B cell (primary cell): ENCODE measurements at regions not wholly inside any gene's neighbourhood (a gene's known extent, or its start where the extent isn't known, plus 50 kb on each side); places are given as distances from the start of the nearest gene placed in this dataset.

Experiments used
- CTCF ChIP-seq: fragments of 200-600 bp; IDR thresholded peaks from one replicate; pipeline ENCODE4 v1.8.0; 2022; ENCODE audit warnings: antibody characterized with exemption, mild to moderate bottlenecking
- EZH2 ChIP-seq: IDR thresholded peaks from 2 replicates; pipeline ENCODE4 v1.6.1; 2012; ENCODE audit warnings: borderline replicate concordance, low read depth, mild to moderate bottlenecking, moderate library complexity, low read length; ENCODE audit not compliant: insufficient read depth, poor library complexity, severe bottlenecking

GRCh38 chr4:3878678-3879077, 112.5 kb downstream of the ADRA2C start:
- no peak for TF ChIP-seq CTCF
- no peak for TF ChIP-seq EZH2
